Ovary (tissue), 3 donors: ENCODE measurements at regions not wholly inside any gene's neighbourhood (a gene's known extent, or its start where the extent isn't known, plus 50 kb on each side); places are given as distances from the start of the nearest gene placed in this dataset.

ENCODE experiments used
- CTCF ChIP-seq, 3 donors: fragments of 450-650 bp in 2 of 3; fragments of 200-600 bp in 1 of 3; IDR thresholded peaks; one replicate each; pipeline versions ENCODE4 v1.5.1 to v1.8.0; 2016 to 2022; ENCODE audit warnings: antibody characterized with exemption in 3 of 3, mild to moderate bottlenecking in 1 of 3
- POLR2A ChIP-seq: fragments of 450-650 bp; IDR thresholded peaks from one replicate; pipeline ENCODE4 v1.6.1; 2017; ENCODE audit warnings: antibody characterized with exemption, mild to moderate bottlenecking, moderate library complexity
- donor health status: DM: no; HTN: no; CAD: no.

DNA sequence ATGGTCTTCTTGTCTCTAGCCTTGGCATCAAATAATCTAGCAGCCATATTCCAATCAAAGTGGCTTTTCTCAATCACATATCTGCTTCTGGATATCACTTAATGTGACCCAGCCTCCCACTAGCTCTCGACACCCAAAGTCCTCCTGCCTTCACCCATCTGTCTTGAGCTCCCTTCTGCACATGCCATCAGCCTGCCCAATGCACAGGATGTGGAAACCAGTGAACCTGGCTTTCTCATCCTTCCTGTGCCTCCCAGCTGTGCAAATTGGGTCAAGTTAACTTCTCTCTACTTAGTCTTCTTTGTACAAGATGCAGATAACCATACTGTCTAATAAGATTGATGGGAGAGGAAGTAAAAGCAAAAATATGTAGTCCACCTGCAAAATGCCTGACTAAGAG lies 257.9 kb upstream of the PITRM1 start:
- TF ChIP-seq CTCF (IDR thresholded peaks at IDR 0.05) (no peak), POLR2A (no peak)
